RCC 7860 (cell line): ENCODE measurements at regions not wholly inside any gene's neighbourhood (a gene's known extent, or its start where the extent isn't known, plus 50 kb on each side); places are given as distances from the start of the nearest gene placed in this dataset.
A peak's percentile ranks its signal among the peaks of the same experiment; 100 is the strongest.

Source experiments
- DNase-seq: peaks from one replicate; pipeline ENCODE4 v3.0.0-alpha.2; 2015; ENCODE audit warnings: low spot score
- FAIRE-seq: peaks from 2 replicates; lab custom pipeline; 2012; peaks lifted over from hg19 to GRCh38; lab: Jason Lieb, UNC

GRCh38 chr3:152095472-152095871 lies 173.3 kb upstream of the MBNL1 start:
- DNase-seq, result no peak
- no peak for FAIRE-seq

- DNase-seq (no peak), FAIRE-seq (no peak)
These were observed 172.3 kb upstream of the MBNL1 start for GRCh38 chr3:152096280-152096906.

DNA sequence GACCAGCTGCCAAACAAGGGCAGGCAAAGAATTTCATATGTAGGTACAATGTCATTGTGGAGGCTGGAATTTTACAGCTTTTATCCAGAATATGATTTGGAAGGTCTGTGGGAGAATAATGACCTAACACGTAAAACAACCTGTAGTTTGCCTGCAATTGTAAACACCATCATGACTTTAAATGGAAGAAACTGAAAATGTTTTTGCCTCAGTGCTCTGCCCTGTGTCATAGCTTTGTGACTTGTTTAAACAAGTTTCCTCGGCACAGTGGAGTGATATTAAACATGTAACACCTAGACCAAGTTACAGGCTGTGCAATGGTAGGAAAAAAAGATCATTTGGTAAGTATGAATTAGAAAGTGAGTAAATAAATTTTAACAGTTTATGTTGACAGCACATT lies 171.6 kb upstream of the MBNL1 start:
- no peak for DNase-seq
- FAIRE-seq, result no peak

DNA sequence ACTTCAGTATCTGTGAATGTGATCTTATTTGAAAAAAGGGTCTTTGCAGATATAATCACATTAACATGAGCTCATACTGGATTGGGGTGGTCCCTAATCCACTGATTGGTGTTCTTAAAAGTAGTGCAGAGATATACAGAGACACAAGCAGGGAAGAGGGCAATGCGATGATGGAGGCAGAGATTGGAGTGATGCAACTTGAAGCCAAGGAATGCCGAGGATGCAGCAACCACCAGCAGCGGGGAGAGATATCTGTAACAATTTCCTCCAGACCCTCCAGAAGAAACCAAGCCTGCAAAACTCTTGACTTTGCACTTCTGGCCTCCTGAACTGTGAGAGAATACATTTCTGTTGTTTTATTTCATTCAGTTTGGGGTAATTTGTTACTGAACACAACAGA lies 171.0 kb upstream of the MBNL1 start:
- FAIRE-seq, result no peak
- DNase-seq, result no peak

DNA sequence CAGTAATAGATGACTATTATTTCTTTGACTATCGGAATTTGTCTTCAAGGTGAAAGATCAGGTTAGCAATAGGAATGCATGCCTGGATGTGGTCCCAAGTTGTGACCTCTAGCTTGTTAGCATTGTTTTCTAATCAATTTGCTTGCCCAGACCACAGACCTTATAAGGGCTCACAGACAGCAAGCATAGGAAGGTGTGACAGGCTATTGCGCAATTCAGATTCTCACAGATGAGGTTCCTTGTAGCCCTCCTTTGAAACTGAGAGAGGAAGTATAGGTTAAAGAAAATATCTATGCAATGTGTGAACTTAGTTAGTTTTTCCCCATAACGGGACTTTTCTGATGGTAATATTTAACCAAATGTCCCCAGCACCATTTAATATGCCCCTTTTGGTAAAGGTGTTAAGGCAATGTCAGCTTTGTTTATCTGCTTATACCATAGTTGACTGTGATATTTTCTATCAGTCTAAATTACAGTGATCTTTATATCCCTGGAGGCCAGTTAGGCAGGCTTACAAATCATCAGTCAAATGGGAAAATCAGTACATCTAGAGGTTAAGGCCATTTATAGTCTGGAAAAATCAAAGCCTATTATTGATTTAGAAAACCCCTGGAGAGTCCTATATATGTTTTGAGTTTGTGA lies 168.1 kb upstream of the MBNL1 start:
- DNase-seq (no peak), FAIRE-seq (no peak)

- DNase-seq (no peak), FAIRE-seq (no peak)
These were observed 166.3 kb upstream of the MBNL1 start for GRCh38 chr3:152102410-152102809.

DNA sequence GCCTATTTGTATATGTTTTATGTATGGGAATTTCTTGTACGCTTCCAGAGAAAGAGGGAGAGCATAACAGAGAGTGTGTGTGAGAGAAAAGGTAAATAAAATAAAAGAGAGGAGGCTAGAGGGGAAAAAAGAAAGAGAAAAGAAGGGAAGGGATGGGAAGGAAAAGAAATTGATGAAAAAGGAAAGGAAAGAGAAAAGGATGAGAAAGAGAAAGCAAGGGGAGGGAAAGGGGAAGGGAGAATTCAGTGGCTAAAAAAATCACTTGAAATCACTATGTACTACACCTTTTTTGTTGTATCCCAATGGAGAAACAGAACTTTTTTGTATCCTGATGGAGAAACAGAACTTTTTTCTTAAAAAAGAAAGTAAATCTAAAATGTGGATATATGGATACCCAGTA lies 165.5 kb upstream of the MBNL1 start:
- no peak for FAIRE-seq
- no peak for DNase-seq

DNA sequence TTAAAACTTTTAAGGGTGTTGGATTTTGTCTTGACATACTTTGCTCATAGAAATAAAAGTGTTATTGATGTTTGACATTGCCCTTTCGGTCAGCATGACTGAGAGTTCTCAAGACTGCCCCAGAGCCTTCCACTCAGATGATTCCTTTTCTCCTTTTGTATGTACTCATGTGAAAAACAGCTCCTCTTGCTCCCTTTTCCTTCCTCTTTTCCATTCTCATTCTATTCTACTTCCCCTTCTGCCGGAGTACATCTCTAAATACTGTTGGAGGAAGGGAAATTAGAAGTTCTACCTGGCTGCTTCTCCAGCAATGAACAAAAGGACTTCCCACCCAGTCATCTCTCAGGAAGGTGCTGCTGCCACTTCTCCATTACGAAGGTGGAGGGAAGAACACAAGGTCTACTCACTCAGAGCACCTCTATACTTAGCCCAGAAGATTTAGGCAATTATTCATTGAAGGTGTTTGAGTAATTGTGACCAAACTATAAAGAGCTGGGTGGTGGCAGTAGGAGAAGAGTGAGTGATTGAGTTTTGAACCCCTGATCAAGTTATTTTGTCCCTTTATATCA lies 163.8 kb upstream of the MBNL1 start:
- FAIRE-seq (no peak), DNase-seq (no peak)

DNA sequence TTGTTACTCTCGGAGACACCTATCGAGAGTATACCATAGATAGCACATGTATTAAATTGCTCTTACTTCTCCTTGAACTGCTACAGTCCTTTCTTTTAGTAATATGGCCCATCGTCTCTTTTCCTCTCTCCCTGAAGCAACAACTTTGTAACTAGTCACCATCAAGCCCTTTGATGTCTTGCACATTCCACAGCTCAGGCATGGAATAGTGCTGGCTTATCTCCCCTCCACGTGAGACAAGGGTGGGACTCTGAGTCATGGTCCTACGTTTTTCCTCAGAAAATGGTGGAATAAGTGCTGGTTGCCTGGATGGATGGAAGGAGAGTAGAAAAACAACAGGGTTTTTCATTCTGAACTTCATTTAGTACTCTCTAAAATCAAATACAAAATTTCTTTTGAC lies 163.3 kb upstream of the MBNL1 start:
- no peak for FAIRE-seq
- no peak for DNase-seq

DNA sequence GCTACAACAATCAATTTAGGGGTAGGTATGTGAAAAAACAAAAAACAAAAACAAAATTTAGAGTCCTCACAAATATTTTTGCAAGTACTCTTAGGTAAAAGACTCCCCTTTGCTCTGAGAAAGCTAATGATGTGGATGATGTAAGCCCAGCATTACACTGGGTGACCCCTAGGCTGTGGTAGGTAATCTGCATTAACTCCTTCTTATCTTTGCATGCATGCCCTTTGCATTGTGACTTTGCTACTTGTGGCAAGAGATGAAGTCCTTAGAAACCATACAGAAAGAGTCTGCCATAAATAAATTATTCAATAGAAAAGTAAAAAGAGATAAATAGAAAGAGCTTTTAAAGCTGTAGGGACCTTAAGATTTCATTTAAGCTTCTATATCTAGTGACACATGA lies 159.7 kb upstream of the MBNL1 start:
- FAIRE-seq, result no peak
- DNase-seq, result no peak

- DNase-seq, result no peak
- no peak for FAIRE-seq
These were observed 155.3 kb upstream of the MBNL1 start for GRCh38 chr3:152113413-152113812.

GRCh38 chr3:152113992-152114651 lies 154.6 kb upstream of the MBNL1 start:
- FAIRE-seq (no peak), DNase-seq (no peak)

GRCh38 chr3:152120601-152121269 lies 148.0 kb upstream of the MBNL1 start:
- DNase-seq (no peak), FAIRE-seq (no peak)

- peak; percentile 82 for DNase-seq
- peak; percentile 92 for FAIRE-seq
These were observed 147.5 kb upstream of the MBNL1 start for GRCh38 chr3:152121270-152121636.

DNA sequence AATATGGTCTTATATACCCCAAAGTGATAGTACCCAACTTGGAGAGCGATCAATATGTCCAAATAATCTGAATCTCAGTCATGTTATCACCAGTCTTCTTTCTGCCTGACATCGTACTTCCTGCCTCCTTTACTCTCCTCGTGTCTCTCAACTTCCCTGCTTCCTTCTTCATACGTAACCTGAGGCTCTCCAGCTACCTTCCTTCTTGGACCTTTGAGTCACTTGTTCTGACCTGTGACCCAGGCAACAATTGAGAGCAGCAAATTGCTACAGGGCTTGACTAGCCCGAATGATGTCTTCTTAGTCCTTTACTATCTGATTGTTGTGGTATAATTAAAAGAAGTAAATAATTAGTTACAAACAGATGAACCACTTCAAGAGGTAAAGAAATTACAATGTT lies 145.9 kb upstream of the MBNL1 start:
- DNase-seq, result no peak
- no peak for FAIRE-seq

GRCh38 chr3:152123457-152123856 lies 145.3 kb upstream of the MBNL1 start:
- no peak for DNase-seq
- no peak for FAIRE-seq

- FAIRE-seq (no peak), DNase-seq (no peak)
These were observed 142.5 kb upstream of the MBNL1 start for GRCh38 chr3:152126260-152126659.

DNA sequence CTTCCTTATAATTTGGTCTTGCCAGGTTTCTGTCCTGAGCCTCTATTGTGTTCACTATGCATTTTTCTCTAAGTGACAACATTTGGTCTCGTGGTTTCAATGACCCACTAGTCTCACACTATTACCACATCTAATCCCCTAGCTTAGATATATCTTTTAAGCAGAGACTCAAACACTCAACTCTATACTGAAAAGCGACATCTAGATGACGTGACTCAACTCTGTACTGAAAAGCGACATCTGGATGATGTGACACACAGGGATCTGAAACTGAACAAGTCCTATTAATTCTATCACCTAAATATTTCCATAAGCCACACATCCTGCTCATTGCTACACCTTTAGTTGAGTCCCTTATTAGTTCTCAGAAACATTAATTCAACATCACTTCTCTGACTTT lies 141.7 kb upstream of the MBNL1 start:
- FAIRE-seq, result no peak
- DNase-seq, result no peak

- DNase-seq (no peak), FAIRE-seq (no peak)
These were observed 140.4 kb upstream of the MBNL1 start for GRCh38 chr3:152128356-152128755.

DNA sequence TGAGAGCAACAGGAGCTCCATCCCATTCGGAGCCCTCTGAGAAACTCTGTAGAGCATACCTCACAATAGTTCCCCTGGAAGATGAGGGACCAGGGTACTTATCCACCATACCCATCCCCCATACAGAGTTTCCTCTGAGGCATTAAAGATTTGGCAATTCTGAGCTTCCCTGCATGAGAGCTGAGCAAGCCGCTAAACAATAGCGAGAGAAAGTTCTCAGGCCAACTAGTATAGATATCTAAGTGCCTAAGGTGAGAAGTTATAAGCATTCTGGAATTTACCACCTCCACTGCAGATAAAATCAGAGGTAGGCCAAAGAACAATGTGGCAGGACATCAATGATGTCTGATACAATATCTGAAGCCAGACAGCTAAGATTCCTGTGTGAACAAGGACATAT lies 129.1 kb upstream of the MBNL1 start:
- DNase-seq, result no peak
- FAIRE-seq, result no peak

- FAIRE-seq (no peak), DNase-seq (no peak)
These were observed 122.3 kb upstream of the MBNL1 start for GRCh38 chr3:152146461-152146860.

DNA sequence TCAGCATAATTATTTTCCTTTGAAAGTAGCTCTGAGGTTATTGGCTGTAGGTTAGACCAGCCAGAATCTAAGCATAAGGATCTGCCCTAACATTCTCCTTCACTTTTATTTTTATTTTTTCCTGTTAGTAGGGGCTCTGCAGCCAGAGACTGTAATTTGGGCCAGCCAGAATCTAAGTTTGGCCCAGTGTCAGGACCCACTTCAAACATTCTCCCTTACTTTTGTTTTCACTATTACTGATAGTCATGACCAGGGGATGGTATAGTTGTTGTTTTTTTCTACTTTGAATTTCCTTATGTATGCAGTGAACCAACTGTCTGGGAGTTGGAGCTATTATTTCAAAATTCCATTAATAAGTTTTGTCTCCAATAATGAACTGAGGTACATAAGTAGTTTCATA lies 121.0 kb upstream of the MBNL1 start:
- FAIRE-seq (no peak), DNase-seq (no peak)
